VCaP (cell line): ENCODE measurements at regions not wholly inside any gene's neighbourhood (a gene's known extent, or its start where the extent isn't known, plus 50 kb on each side); places are given as distances from the start of the nearest gene placed in this dataset.

Experiments
- H3K27ac ChIP-seq: fragments of 450-650 bp; 2 replicates; pipeline ENCODE4 v1.5.1; 2017
- CTCF ChIP-seq: fragments of 450-650 bp; conservative IDR thresholded peaks from 2 replicates; pipeline ENCODE4 v1.5.1; 2017; ENCODE audit warnings: mild to moderate bottlenecking, moderate library complexity

- no peak for TF ChIP-seq CTCF
- H3K27ac ChIP-seq: no peak overlapping the region
These were observed 492.6 kb downstream of the EBF1 start for GRCh38 chr5:158607088-158607487.

GRCh38 chr5:158606233-158606632 is 493.5 kb downstream of the EBF1 start:
- no peak for TF ChIP-seq CTCF
- H3K27ac ChIP-seq: no peak overlapping the region

GRCh38 chr5:158602981-158603380 is 496.7 kb downstream of the EBF1 start:
- TF ChIP-seq CTCF: no peak
- H3K27ac ChIP-seq: no peak overlapping the region

- no peak overlapping the region for H3K27ac ChIP-seq
- no peak for TF ChIP-seq CTCF
These were observed 498.6 kb downstream of the EBF1 start for GRCh38 chr5:158601118-158601517.

GRCh38 chr5:158600679-158601078 is 499.0 kb downstream of the EBF1 start:
- no peak overlapping the region for H3K27ac ChIP-seq
- no peak for TF ChIP-seq CTCF

- H3K27ac ChIP-seq: no peak overlapping the region
- TF ChIP-seq CTCF: no peak
These were observed 500.6 kb downstream of the EBF1 start for GRCh38 chr5:158599157-158599556.

GRCh38 chr5:158594595-158595242 is 505.0 kb downstream of the EBF1 start:
- H3K27ac ChIP-seq: 0 out of 2 replicates have a peak overlapping the region, but pooled peaks have one; percentile 7
- TF ChIP-seq CTCF: no peak
